Activated CD8-positive, alpha-beta T cell treated with anti-CD3 and anti-CD28 coated beads for 36 hours (primary cell): ENCODE measurements at regions not wholly inside any gene's neighbourhood (a gene's known extent, or its start where the extent isn't known, plus 50 kb on each side); places are given as distances from the start of the nearest gene placed in this dataset.

ENCODE experiments used
- ATAC-seq: fragments of 200-7000 bp; cut with Tn5 transposase; one replicate; pipeline ENCODE4 v1.10.0; 2021; ENCODE audit warnings: mild to moderate bottlenecking, moderate library complexity
- CTCF ChIA-PET: fragments of 350-600 bp; sonication (Branson Sonifier 250); formaldehyde crosslinking; loops from one replicate; lab custom pipeline; 2021; ENCODE audit warnings: antibody characterized with exemption; lab: Charles Lee
- POLR2A ChIA-PET: fragments of 350-600 bp; sonication (Branson Sonifier 250); formaldehyde crosslinking; loops from one replicate; lab custom pipeline; 2021; ENCODE audit warnings: antibody characterized with exemption; lab: Charles Lee
- DNase-seq: peaks from one replicate; pipeline ENCODE4 v3.0.0-alpha.2; 2020
- H3K27ac Mint-ChIP-seq: one replicate; pipeline ENCODE4 v1.8.0; 2021; ENCODE audit warnings: mild to moderate bottlenecking, mixed read lengths
- H3K27me3 Mint-ChIP-seq: one replicate; pipeline ENCODE4 v1.8.0; 2021; ENCODE audit warnings: mixed read lengths
- H3K36me3 Mint-ChIP-seq: one replicate; pipeline ENCODE4 v1.8.0; 2021; ENCODE audit warnings: low read depth, mixed read lengths
- H3K4me1 Mint-ChIP-seq: one replicate; pipeline ENCODE4 v1.8.0; 2021; ENCODE audit warnings: low read depth, mixed read lengths
- H3K4me3 Mint-ChIP-seq: one replicate; pipeline ENCODE4 v1.8.0; 2021; ENCODE audit warnings: mild to moderate bottlenecking, moderate library complexity, mixed read lengths
- H3K9me3 Mint-ChIP-seq: one replicate; pipeline ENCODE4 v1.8.0; 2021; ENCODE audit warnings: mixed read lengths
- intact Hi-C: fragments of 100-400 bp; cut with micrococcal nuclease; formaldehyde crosslinking; loops from one replicate; pipeline ENCODE4 v1.10.0; 2022
- TF ChIP-seq, protein P1 (sequence below): fragments of 200-600 bp; IDR thresholded peaks from one replicate; pipeline ENCODE4 v1.8.0; 2022; ENCODE audit warnings: antibody characterized with exemption, mild to moderate bottlenecking

- Mint-ChIP-seq H3K27me3 (no peaks in the 10 kb centered on the region), H3K4me1 (no peaks in the 10 kb centered on the region), H3K4me3 (no peak overlapping the region), H3K36me3 (no peaks in the 10 kb centered on the region), H3K9me3 (no peaks in the 10 kb centered on the region), H3K27ac (no peak overlapping the region)
- intact Hi-C loops: no loop called here
- POLR2A ChIA-PET: no interaction called here
- TF ChIP-seq, protein P1, sequence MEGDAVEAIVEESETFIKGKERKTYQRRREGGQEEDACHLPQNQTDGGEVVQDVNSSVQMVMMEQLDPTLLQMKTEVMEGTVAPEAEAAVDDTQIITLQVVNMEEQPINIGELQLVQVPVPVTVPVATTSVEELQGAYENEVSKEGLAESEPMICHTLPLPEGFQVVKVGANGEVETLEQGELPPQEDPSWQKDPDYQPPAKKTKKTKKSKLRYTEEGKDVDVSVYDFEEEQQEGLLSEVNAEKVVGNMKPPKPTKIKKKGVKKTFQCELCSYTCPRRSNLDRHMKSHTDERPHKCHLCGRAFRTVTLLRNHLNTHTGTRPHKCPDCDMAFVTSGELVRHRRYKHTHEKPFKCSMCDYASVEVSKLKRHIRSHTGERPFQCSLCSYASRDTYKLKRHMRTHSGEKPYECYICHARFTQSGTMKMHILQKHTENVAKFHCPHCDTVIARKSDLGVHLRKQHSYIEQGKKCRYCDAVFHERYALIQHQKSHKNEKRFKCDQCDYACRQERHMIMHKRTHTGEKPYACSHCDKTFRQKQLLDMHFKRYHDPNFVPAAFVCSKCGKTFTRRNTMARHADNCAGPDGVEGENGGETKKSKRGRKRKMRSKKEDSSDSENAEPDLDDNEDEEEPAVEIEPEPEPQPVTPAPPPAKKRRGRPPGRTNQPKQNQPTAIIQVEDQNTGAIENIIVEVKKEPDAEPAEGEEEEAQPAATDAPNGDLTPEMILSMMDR: no peak
- no peak for ATAC-seq
- CTCF ChIA-PET: interaction anchor here (1.2 kb wide), 1 partner anchor 12 kb away, joined by 3 read pairs; no protein-coding TSS in a partner anchor
- no peak for DNase-seq
These were observed 403.3 kb upstream of the PRICKLE1 start for GRCh38 chr12:42992826-42993225.

DNA sequence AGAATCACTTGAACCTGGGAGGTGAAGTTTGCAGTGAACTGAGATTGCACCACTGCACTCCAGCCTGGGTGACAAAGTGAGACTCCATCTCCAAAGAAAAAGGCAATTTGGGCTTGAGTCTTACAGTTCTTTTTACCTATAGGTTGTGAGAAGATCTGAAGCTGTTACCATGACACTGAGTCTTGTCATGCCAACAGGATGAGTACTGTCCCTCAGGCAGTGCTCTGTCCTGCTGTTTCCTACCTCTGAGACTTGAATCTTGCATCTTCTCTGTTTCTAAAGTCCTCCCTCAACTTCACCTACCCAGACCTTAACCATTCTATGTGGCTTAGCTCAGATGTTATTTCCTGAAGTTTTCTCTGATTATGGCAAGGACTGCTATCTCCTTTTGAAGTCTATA lies 400.8 kb upstream of the PRICKLE1 start:
- ATAC-seq: no peak
- TF ChIP-seq, protein P1: no peak
- intact Hi-C loops: no loop called here
- no peaks in the 10 kb centered on the region for H3K36me3 Mint-ChIP-seq
- H3K9me3 Mint-ChIP-seq: no peaks in the 10 kb centered on the region
- ChIA-PET CTCF (no interaction called here), POLR2A (no interaction called here)
- no peaks in the 10 kb centered on the region for H3K27me3 Mint-ChIP-seq
- H3K4me3 Mint-ChIP-seq: no peak overlapping the region
- no peaks in the 10 kb centered on the region for H3K4me1 Mint-ChIP-seq
- H3K27ac Mint-ChIP-seq: no peak overlapping the region
- DNase-seq: no peak

DNA sequence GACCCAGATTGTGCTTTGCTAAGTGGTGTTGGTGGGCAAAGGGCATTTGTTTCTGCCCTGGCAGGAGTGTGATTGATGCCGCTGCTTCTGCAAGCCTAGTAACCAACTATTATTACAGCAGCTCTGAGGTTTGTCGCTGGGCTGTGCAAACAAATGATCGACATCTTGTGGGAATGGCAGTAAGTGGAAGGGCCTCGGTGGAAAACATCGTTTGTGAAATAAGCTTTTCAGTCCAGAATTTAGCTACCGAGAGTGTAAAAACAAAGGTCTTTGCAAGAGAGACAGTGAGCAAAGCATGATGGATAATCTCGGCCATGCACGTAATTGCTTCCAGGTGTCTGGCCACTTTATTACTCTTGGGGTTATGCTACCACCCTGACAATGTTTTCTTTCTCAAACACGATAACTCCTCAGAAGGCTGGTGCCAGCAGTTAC lies 397.7 kb upstream of the PRICKLE1 start:
- Mint-ChIP-seq H3K27ac (no peak overlapping the region), H3K4me3 (no peak overlapping the region), H3K27me3 (no peaks in the 10 kb centered on the region), H3K4me1 (no peaks in the 10 kb centered on the region), H3K36me3 (no peaks in the 10 kb centered on the region), H3K9me3 (no peaks in the 10 kb centered on the region)
- POLR2A ChIA-PET: no interaction called here
- ATAC-seq (no peak), DNase-seq (no peak)
- CTCF ChIA-PET: no interaction called here
- TF ChIP-seq, protein P1: no peak
- intact Hi-C loops: no loop called here

DNA sequence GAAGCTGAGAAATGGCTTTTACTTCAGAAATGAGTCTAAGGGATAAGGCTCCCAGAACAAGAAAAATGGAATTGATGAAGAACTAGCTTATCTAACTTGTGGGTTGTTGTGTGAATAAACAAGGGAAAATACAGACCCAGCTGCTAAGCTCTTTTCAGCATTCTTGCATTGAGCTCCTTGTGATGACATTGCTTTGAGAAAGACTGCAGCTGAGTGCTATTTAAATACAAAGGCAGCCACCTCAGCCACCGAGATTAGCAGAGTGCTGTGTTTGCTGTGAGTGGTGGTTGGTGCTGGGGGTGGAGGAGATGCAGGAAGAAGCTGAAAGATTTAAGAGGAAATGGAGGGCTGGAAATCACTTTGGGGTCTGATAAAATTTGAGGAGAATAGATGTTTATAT lies 396.0 kb upstream of the PRICKLE1 start:
- H3K4me1 Mint-ChIP-seq: no peaks in the 10 kb centered on the region
- DNase-seq (no peak), ATAC-seq (no peak)
- intact Hi-C loops: no loop called here
- H3K4me3 Mint-ChIP-seq: no peak overlapping the region
- TF ChIP-seq, protein P1: no peak
- CTCF ChIA-PET: no interaction called here
- no peaks in the 10 kb centered on the region for H3K27me3 Mint-ChIP-seq
- no peaks in the 10 kb centered on the region for H3K36me3 Mint-ChIP-seq
- no peaks in the 10 kb centered on the region for H3K9me3 Mint-ChIP-seq
- H3K27ac Mint-ChIP-seq: no peak overlapping the region
- POLR2A ChIA-PET: no interaction called here

DNA sequence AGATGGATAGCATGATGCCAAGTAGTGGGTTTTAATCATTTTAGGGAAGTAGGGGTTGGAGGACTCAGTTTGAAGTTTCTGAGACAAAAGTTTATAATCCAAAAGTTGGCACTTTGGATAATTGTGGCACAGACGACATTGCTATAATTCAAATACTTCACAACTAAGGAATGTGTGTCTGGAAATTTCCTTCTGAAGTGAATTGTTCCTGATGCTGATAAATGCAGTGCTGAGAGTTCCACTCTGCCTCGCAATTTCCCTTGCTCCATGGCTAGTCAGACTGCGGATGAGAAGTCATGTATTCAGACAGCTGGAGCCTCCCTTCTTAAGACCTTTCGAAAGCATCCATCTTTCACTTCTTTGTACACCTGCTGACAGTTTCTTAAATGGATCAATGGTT lies 393.3 kb upstream of the PRICKLE1 start:
- TF ChIP-seq, protein P1: no peak

More for the DNA sequence above, 393.3 kb upstream of the PRICKLE1 start:
- ChIA-PET CTCF (no interaction called here), POLR2A (no interaction called here)
- no peaks in the 10 kb centered on the region for H3K4me1 Mint-ChIP-seq
- no peaks in the 10 kb centered on the region for H3K27me3 Mint-ChIP-seq
- intact Hi-C loops: no loop called here
- H3K4me3 Mint-ChIP-seq: no peak overlapping the region
- ATAC-seq (no peak), DNase-seq (no peak)
- no peaks in the 10 kb centered on the region for H3K9me3 Mint-ChIP-seq
- no peaks in the 10 kb centered on the region for H3K36me3 Mint-ChIP-seq
- no peak overlapping the region for H3K27ac Mint-ChIP-seq
